M059J (cell line): ENCODE measurements at regions not wholly inside any gene's neighbourhood (a gene's known extent, or its start where the extent isn't known, plus 50 kb on each side); places are given as distances from the start of the nearest gene placed in this dataset.
"Not testable (repeated sequence)": the region's sequence is repeated elsewhere in the genome, so short reads cannot be mapped to it uniquely, and the experiment has no call there.

Experiments used
- DNase-seq: peaks from one replicate; pipeline ENCODE4 v3.0.0-alpha.2; 2012; ENCODE audit warnings: low read depth

DNA sequence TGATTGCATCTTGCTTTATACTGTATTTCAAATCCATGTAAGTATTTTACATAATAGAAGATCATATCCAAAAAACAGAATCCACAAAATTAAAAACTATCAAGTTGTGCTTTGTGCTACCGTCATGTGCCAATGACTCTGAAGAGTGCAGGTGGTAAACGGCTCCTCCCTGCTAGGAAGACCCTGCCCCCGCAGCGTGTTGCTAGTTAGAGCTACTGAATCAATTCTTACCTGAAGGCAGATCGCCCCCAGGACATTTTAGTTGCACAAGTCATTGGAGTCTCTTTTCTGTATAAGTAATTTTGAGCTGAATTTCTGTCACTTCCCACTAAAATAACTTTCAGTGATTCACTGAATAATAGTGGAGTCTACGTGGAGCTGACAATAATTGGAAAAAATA, 599.5 kb upstream of the ZFP42 start:
- no peak for DNase-seq

DNA sequence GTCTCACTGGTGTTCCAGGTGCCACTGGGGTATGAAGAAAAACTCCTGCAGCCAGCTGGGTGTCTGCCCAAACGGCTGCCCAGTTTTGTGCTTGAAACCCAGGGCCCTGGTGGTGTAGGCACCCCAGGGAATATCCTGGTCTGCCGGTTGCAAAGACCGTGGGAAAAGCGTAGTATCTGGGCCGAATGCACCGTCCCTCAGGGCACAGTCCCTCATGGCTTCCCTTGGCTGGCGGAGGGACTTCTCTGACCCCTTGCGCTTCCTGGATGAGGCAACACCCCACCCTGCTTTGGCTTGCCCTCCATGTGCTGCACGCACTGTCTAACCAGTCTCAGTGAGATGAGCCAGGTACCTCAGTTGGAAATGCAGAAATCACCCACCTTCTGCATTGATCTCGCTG, 587.1 kb upstream of the ZFP42 start:
- not testable (repeated sequence) for DNase-seq

DNA sequence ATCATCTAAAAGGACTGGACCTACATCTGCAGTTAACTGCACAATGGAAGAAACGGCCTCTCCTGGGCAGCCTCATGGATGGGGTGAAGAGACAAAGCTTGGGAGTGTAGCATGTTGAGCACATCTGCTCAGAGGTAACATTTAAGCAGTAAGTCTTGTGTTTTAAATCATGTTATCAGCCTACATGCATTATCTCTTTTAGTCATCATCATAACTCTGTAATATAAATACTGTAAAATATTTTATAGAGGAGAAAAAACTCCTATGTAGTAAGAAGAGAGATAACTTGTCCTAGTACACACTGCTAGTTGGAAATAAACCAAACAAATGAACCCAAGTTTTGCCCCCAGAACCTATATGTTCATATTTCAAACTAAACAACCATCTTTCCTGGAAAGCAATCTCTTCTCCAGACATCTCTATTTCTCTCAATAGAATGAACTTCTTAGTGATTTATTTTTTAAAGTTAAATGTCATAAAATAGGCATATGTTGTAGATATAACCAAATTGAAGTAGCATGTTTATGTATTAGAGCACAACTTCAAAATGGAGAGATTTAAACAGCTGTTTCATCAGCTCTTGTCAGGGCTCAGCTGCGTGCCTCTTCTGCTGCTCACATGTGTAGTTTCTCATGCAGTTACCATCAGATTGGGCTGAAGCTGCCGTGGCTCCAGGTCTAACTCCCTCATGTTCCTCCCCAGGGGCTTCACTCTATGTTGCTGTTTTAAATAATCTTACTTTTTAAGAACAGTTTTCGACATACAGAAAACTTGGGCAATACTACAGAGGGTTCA, 581.8 kb upstream of the ZFP42 start:
- DNase-seq = no peak

DNA sequence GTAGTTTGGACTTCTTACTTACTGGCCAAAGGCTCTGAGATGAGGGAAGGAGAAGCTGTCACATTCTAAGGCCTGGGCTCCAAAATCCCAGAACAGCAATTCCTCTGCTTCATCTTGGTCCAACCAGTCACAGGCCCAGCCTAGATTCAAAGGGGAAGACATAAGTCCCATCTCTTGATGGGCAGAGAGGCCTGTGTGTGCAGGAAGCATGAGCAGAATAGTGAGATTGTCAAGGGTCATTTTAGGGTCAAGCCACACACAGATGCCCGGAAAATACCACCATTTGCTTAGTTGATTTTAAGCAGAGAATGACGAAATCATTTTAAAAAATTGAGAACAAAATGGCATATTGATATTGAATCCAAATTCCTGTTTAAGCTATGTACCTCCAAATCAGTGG, 580.9 kb upstream of the ZFP42 start:
- no peak for DNase-seq

DNA sequence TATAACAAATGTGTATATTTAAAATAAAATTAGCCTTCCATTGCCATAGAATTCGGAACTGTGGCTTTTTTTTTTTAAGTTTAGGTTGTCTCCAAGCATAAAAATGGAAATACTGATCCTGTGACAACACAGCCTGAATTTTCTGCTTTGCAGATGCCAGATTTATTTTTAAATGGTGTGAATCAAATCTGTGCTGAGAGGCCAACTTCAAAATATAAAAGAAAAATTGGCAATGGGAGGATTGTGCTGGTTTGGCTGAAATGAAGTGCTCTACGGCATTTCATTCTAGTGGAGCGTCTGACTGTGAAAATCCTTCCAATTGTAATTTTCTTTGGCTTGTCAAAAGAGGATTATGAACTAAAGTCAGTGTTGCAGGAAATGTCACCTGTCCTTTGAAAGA, 580.3 kb upstream of the ZFP42 start:
- no peak for DNase-seq

DNA sequence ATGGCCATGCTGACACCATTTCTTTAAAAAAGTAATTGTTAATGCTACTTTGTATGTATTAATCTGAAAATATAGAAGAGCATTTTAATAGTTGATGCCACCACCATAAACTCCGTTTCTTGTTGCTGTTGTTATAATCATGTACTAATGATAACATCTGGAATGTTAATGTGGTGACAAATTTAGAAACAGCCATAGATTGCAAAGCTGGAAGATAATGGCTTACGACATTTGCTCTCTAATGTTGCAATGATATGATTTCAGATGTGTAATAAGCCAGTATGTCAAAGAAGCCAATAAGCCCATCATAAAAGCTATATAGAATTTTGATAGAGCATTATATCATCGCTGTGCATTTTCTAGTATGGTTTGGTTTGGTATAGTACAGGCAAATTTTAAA, 579.4 kb upstream of the ZFP42 start:
- DNase-seq = no peak

DNA sequence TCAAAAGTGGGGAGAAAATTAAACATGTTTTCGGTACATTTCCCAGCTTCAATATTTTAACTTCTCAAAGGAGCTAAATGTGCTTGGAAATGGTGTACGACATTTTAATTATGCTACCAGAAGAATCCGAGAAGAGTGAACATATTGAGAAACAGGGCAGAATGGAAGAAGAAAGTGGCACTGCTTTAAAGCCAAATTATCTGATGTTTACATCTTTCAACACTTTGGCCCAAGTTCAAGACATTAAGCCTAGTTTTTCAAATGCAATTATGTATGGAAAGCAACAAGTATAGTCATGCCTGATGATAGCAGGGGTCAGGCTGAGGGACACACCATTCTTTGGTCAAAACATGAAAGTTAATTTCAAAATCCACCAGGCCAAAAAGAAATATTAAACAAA, 577.9 kb upstream of the ZFP42 start:
- no peak for DNase-seq

DNA sequence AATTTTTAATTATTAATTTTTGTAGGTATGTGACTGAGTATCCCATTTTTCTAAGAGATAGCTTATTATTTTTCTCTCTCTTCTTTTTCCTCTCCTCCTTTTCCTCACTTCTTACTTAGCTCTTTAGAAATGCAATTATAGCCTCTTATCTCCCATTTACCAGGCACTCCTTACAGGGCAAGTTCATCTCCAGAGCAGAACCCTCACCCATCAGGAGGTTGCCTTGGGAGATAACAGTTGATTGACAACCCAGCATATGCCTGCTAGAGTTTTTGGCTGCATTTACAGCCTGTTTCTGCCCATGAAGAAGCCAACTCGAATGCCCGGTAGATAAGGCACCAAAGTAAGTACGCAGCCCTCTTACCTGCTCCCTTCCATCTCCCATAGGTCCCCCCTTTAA, 572.9 kb upstream of the ZFP42 start:
- no peak for DNase-seq

DNA sequence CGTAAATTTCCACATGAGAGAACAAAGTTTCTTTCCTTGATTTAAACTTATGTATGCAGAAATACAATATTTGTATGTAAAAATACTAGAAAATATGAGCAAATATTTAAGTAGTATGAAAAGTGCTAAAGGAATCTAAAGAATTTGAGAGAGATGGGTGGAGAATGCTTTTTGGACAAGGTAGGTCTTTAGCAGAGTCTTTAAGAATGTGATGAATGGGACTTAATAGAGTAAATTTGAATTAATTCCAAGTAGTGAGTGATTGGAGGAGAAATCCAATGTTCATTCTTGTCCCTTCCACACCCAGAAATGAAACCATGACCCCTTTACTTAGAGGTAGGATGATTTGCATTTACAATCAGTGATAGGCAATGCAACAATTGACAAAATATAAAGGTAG, 570.9 kb upstream of the ZFP42 start:
- no peak for DNase-seq

DNA sequence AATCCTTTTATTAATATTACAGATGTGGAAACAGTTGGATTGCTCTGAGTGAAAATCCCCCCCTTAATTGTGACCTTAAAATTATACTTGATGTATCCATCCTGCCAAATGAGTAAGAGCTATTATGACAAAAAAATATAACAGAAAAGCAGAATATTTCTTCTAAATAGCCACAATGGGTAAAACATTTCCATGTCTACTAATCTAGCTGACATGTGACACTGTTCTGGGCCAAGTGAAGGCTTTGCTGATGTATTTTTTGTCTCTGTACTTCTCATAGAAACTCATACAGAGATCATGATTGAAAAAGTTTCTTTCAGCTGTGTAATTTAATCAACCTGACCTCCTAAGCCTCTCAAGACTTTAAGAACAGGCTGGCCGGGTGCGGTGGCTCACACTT, 569.1 kb upstream of the ZFP42 start:
- DNase-seq = no peak

DNA sequence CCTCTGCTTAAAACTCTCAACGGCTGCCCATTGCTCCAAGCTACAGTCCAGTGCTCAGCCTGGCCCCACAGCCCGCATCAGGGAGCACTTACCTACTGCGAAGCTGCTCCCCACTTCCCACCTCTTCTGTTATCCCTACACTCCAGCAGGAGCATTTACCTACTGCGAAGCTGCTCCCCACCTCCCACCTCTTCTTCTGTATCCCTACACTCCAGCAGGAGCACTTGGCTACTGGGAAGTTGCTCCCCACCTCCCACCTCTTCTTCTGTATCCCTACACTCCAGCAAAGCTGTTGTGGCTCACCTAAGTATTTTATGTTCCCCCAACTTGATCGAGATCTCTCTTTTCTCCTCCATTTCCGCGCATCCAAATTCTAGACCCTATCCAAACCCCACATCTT, 563.3 kb upstream of the ZFP42 start:
- no peak for DNase-seq

DNA sequence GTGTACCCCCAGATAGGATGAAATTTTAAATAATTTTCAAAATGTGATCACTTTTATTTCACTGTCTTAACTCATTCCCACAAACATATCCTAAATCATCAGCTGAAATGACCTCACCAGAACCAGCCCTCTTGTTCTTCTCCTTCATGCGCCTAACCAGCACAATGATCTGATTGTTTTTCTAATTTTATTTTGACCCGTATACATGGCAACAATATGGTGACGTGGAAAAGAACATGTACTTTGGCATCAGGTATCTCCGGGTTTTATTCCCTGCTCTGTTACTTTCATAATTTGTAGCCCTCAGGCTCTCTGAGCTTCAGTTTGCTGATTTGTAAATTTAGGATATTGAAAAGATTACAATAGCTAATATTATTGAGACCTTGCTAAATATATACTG, 562.4 kb upstream of the ZFP42 start:
- DNase-seq = no peak

DNA sequence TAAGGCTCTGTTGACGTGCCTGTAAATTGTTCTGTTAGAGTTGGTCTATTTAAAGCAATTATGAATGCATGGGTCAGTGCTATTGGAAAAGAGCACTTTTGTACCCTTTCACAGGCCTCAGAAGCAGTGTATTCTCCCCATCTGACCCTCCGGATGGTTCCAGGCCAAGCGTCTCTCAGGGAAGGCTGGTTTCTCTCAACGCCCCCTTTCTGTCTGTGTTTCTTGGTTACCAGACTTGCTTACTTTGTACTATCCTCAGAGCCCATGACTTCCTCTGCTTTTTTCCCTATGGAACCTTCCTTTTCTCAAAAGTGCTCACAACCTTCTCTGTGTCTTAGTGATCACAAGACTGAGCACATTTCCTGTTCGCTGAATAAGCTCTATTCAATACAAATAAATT, 559.3 kb upstream of the ZFP42 start:
- no peak for DNase-seq

DNA sequence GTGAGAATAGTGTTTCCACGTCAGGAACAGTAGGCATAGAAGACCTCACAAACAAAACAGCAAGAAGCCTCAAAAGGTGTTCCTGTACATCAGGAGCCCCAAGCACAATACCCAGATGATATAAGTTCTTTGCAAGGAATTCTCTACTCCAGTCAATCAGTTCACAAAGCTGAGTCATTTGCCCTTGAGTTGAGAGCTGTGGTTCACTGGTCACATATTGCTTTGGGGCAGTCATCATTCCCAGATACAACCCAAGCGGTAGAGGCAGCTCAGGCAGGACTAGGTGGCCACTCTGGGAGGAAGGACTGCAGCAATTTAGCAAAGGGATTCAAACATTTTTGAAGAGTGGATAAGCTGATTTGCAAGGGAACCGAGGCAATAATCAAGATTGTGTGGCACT, 551.5 kb upstream of the ZFP42 start:
- DNase-seq = peak; percentile 73

DNA sequence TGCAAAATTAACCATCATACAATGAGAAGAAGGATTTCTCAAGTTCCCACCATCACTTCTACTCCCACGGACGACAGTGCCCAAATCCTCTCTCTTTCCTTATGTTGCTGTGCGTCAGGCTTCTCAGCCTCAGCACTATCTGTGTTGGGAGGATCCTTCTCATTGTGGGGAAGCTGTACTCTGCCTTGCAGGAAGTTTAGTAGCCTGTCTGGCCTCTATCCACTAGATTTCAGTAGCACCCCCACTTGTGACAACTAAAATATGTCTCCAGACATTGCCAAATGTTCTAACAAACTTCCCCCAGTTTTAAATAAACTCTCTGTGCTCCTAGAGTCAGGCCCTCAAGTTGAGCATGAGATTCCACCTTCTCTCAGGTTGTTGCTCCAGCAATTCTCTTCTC, 545.9 kb upstream of the ZFP42 start:
- no peak for DNase-seq

DNA sequence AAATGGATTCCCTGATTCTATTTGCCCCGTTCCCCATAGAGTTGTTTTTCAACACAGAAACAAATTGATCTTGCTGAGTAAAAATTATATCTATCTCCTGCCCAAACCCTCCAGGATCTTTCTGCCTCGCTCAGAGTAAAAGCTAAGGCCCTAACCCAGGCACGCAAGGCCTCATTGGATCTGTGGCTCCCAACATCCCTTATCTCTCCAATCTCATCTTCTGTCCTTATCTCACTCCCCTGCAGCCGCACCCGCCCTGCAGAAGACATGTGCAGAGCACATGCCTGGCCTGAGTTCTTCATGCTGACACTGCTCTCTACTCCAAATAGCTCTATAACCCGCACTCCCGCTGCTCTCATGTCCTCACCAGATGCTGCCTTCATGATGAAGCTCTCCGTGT, 543.8 kb upstream of the ZFP42 start:
- no peak for DNase-seq

DNA sequence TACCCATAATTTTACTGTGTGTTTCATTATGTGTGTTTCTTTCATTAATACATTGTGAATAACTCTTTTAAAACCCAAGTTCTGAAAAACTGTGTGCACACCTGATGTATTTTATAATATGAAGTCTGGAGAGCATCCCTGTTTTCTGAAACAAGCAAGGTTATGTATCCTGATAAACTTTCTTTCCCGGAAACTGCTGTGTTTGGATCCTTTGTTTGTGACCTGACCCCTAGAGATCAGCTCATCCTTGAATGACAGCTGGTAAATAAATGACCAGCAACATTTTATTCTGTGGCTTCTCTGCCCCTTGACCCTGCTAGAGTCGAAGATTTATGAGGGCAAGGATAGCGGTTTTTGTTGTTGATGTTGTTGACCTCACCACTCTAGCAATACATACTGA, 535.6 kb upstream of the ZFP42 start:
- no peak for DNase-seq

DNA sequence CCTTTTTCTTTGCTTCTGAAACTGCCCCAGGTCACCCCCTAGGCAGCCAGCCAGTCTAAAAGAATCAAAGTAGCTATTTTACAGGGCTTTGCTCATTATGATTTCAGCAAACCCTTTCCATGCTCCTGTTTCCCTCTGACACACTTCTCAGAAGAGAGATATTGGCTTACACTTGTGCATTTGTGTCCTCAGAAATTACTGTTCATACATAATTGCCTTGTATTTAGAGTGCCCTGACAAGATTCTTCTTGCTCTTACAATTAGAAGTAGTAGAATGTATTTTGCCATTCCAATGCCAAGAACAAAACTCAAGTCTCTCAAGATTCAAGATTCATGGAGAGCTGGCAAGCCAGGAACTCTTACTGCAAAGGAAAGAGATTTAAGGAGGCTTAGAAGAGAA, 531.0 kb upstream of the ZFP42 start:
- DNase-seq = no peak

DNA sequence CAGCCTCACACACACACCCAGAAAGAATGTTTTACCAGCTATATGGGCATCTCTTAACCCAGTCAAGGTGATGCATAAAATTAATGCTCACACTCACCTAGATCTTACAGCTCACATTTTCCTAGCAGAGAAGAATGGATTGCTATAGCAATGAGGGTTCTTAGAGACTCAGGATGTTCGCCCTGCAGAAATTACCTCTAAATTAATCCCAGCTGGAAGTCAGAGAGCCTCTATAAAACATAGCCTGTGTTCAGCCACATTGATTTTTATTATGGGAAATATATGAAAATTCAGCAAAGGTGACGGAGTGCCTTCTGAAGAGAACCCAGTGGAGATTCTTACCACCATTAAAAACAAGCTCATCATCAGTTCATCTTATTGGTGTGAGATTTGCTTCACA, 528.3 kb upstream of the ZFP42 start:
- DNase-seq = no peak

DNA sequence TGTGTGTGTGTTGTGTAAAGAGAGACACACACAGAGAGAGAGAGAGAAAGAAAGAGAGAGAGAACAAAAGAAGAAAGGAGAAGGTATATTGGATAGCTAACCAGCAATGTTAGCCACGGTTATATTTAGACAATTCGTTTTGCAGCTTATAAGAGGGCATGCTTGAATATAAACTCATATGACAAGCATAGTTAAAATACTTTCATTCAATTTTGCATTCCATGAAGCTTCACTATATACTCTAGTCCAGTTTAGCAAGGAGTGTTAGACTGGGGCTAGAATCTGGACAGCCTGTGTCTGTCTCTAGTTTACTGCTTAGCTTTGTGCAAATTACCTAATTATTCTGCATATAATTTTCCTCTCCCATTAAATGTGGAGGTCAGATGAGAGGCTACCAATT, 525.9 kb upstream of the ZFP42 start:
- DNase-seq = no peak

DNA sequence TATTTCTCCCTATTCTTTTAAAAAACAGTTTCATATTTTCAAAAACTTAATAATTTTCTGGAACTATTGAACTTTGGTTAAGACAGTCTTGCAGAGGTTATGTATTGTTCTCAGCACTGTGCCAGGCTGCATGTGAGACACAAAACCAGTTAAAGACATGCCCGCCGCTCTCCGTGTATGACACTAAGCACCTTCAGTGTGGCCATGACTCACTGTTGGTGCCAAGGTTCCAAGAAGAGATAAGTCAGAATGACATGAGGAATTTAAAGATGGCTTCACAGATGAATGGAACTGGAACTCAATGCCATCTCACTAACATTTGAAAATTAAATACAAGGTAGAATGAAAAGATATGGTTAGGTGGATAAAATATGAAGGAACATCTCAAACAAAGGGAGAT, 525.5 kb upstream of the ZFP42 start:
- DNase-seq = no peak

DNA sequence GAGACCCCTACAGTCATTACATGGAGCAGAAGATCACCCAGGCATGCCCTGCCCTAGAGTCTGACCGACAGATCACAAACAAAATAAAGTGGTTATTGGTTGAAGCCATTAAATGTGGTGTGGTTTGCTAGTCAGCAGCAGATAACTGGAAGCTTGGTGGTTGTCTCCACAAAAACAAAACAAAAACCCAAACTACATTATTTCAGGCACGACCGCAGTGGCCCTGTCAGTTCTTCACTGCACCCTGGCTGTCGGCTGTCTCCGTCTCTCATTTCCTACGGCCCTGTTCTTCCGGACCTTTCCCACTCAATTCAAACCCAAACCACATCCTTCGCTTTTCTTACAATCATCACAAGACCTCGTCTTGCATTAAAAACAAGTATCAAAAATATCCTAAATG, 521.3 kb upstream of the ZFP42 start:
- no peak for DNase-seq

DNA sequence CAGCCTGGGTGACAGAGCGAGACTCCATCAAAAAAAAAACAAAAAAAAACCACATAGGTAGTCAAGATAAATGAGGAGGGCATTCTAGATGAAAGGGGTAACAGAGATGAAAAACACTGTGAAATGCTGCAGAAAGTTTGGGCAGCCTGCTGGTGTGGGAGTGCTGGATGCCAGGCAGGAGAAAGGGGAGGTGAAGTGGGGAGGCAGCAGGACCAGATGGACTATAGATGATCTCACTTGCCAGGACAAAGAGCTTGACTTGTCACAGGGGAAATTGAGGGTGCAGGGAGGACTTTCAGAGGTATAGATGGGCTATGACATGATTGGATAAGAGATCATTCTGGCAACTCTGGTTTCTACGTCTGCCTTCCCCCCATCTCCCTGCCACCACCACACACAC, 519.7 kb upstream of the ZFP42 start:
- no peak for DNase-seq

DNA sequence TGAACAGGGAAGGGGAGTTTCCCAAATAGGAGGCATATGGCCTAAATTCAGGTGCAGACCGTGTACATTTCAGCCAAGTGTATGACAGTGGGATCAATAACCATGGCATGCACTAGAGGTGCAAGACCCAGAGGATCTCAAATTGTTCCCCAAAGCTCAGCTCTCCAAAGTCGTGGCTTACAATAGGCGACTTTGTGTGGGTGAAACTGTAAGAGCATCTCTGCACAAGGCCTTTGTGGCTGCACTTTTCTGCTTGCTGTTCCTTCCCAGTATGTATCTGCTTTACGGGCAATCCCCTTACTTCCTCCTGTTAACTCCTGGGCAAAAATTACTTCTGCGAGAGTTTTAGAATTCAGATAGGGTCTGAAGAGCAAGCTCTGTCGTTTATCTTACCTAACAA, 518.3 kb upstream of the ZFP42 start:
- no peak for DNase-seq
